SK-N-SH (cell line): ENCODE measurements at regions not wholly inside any gene's neighbourhood (a gene's known extent, or its start where the extent isn't known, plus 50 kb on each side); places are given as distances from the start of the nearest gene placed in this dataset.

Source experiments
- CTCF ChIA-PET: fragments of 300-600, 350-600 bp; formaldehyde crosslinking; extraction: SDS; loops from one replicate; lab custom pipeline; 2021; lab: Yijun Ruan, JAX
- POLR2A ChIA-PET: fragments of 350-600 bp; sonication (Branson Sonifier 250); formaldehyde crosslinking; extraction: SDS; loops from one replicate; lab custom pipeline; 2020; ENCODE audit warnings: antibody characterized with exemption, inconsistent platforms; lab: Yijun Ruan, JAX
- DNase-seq: peaks from one replicate; pipeline ENCODE4 v3.0.0; 2012
- H2AFZ ChIP-seq: fragments of 200-600 bp; sonication (generic); 2 replicates; pipeline ENCODE4 v1.8.1; 2016; ENCODE audit warnings: antibody characterized with exemption, mild to moderate bottlenecking, low read depth
- H3F3A ChIP-seq: fragments of 200-600 bp; sonication (generic); replicated peaks from 2 replicates; pipeline ENCODE3; 2016; ENCODE audit warnings: antibody characterized with exemption, mild to moderate bottlenecking; ENCODE audit not compliant: insufficient read depth
- H3K27ac ChIP-seq, 2 experiments: fragments of 200-500 bp in 1 of 2; fragments of 200-600 bp in 1 of 2; sonication (Bioruptor generic) in 1 of 2; sonication (generic), shearing (Covaris generic) in 1 of 2; 2 replicates each; pipeline versions ENCODE4 v1.5.1 to v1.6.1; 2014 to 2016; ENCODE audit warnings: low read depth in 2 of 2, inconsistent platforms in 1 of 2, low read length in 1 of 2, mild to moderate bottlenecking in 1 of 2, mixed read lengths in 1 of 2
- H3K27me3 ChIP-seq: fragments of 200-600 bp; sonication (generic), shearing (Covaris generic); 2 replicates; pipeline ENCODE4 v1.6.1; 2016; ENCODE audit warnings: mixed run types; ENCODE audit not compliant: insufficient read depth
- H3K36me3 ChIP-seq, 2 experiments: fragments of 200-500 bp in 1 of 2; fragments of 200-600 bp in 1 of 2; sonication (Bioruptor generic) in 1 of 2; sonication (generic) in 1 of 2; replicated peaks in 1 of 2; 2 replicates each; pipeline versions ENCODE3 to v1.5.1; 2014 to 2016; ENCODE audit warnings: low read length in 1 of 2, mild to moderate bottlenecking in 1 of 2; ENCODE audit not compliant: insufficient read depth in 2 of 2, control insufficient read depth in 1 of 2
- H3K4me1 ChIP-seq, 2 experiments: fragments of 200-500 bp in 1 of 2; fragments of 200-600 bp in 1 of 2; sonication (Bioruptor generic) in 1 of 2; sonication (generic), shearing (Covaris generic) in 1 of 2; 2 replicates each; pipeline versions ENCODE4 v1.5.1 to v1.6.1; 2014 to 2016; ENCODE audit warnings: low read depth in 1 of 2, low read length in 1 of 2, mixed run types in 1 of 2; ENCODE audit not compliant: insufficient read depth in 2 of 2, control insufficient read depth in 1 of 2
- H3K4me2 ChIP-seq: fragments of 200-600 bp; sonication (generic), shearing (Covaris generic); 2 replicates; pipeline ENCODE4 v1.6.1; 2017; ENCODE audit warnings: mixed run types
- H3K4me3 ChIP-seq, 2 experiments: fragments of 200-500 bp in 1 of 2; fragments of 200-600 bp in 1 of 2; sonication (Bioruptor generic) in 1 of 2; sonication (generic), shearing (Covaris generic) in 1 of 2; 2 replicates each; pipeline versions ENCODE4 v1.5.1 to v1.8.1; 2014 to 2016; ENCODE audit warnings: low read depth in 2 of 2, inconsistent platforms in 1 of 2, low read length in 1 of 2, mild to moderate bottlenecking in 1 of 2, mixed read lengths in 1 of 2, moderate library complexity in 1 of 2
- H3K79me2 ChIP-seq: fragments of 200-600 bp; sonication (generic); 2 replicates; pipeline ENCODE4 v1.8.1; 2017; ENCODE audit warnings: mild to moderate bottlenecking; ENCODE audit not compliant: insufficient read depth
- H3K9ac ChIP-seq: fragments of 200-600 bp; sonication (generic); 2 replicates; pipeline ENCODE4 v1.6.1; 2017; ENCODE audit warnings: mixed run types
- H3K9me2 ChIP-seq: fragments of 200-600 bp; sonication (generic); 2 replicates; pipeline ENCODE4 v1.6.1; 2017; ENCODE audit warnings: mixed run types
- H3K9me3 ChIP-seq: fragments of 200-600 bp; sonication (generic); 2 replicates; pipeline ENCODE4 v1.6.1; 2017; ENCODE audit warnings: mixed run types, mild to moderate bottlenecking, moderate library complexity
- H4K20me1 ChIP-seq: fragments of 200-600 bp; sonication (generic); 2 replicates; pipeline ENCODE4 v1.6.1; 2017; ENCODE audit warnings: mild to moderate bottlenecking, mixed run types; ENCODE audit not compliant: insufficient read depth
- CHD2 ChIP-seq: fragments of 150-350 bp; IDR thresholded peaks from 2 replicates; pipeline ENCODE4 v1.6.1; 2018; ENCODE audit warnings: low read length; ENCODE audit not compliant: partially characterized antibody
- EZH2phosphoT487 ChIP-seq: fragments of 200-600 bp; sonication (generic); IDR thresholded peaks from 2 replicates; pipeline ENCODE4 v1.6.1; 2017; ENCODE audit warnings: low read depth, mixed run types, mild to moderate bottlenecking, antibody characterized with exemption, moderate library complexity, borderline replicate concordance
- FOXJ3 ChIP-seq: sonication (generic); formaldehyde crosslinking; IDR thresholded peaks from 2 replicates; pipeline ENCODE4 v1.5.1; 2020; ENCODE audit warnings: mild to moderate bottlenecking, missing genetic modification reagents
- FOXM1 ChIP-seq: IDR thresholded peaks from 2 replicates; pipeline ENCODE4 v1.4.0; 2012; ENCODE audit warnings: low read depth, mild to moderate bottlenecking
- GABPA ChIP-seq: IDR thresholded peaks from 2 replicates; pipeline ENCODE4 v1.4.0; 2012; ENCODE audit warnings: low read depth, mild to moderate bottlenecking
- GATA2 ChIP-seq: sonication (generic); formaldehyde crosslinking; IDR thresholded peaks from 2 replicates; pipeline ENCODE4 v1.5.0; 2020; ENCODE audit warnings: mild to moderate bottlenecking, missing genetic modification reagents
- JUND ChIP-seq: IDR thresholded peaks from 2 replicates; pipeline ENCODE4 v1.4.0; 2012
- MEF2A ChIP-seq: IDR thresholded peaks from 2 replicates; pipeline ENCODE4 v1.4.0; 2012; ENCODE audit warnings: low read depth, borderline replicate concordance
- NFIC ChIP-seq: IDR thresholded peaks from 2 replicates; pipeline ENCODE4 v1.4.0; 2012; ENCODE audit warnings: borderline replicate concordance
- NRF1 ChIP-seq: IDR thresholded peaks from 2 replicates; pipeline ENCODE4 v1.6.1; 2012; ENCODE audit warnings: low read depth, mild to moderate bottlenecking, low read length
- RCOR1 ChIP-seq: fragments of 150-350 bp; IDR thresholded peaks from 2 replicates; pipeline ENCODE4 v1.6.1; 2017; ENCODE audit warnings: antibody characterized with exemption, low read length
- RFX5 ChIP-seq: IDR thresholded peaks from 2 replicates; pipeline ENCODE4 v1.6.1; 2012; ENCODE audit warnings: mild to moderate bottlenecking, improper control_type of control experiment, low read length
- RXRA ChIP-seq: IDR thresholded peaks from 2 replicates; pipeline ENCODE4 v1.4.0; 2012; ENCODE audit warnings: low read depth, mild to moderate bottlenecking, borderline replicate concordance
- SIN3A ChIP-seq: IDR thresholded peaks from 2 replicates; pipeline ENCODE4 v1.6.1; 2012; ENCODE audit warnings: low read depth, mild to moderate bottlenecking, low read length, moderate library complexity, borderline replicate concordance
- SMC3 ChIP-seq: IDR thresholded peaks from 2 replicates; pipeline ENCODE4 v1.6.1; 2012; ENCODE audit warnings: low read depth, low read length, improper control_type of control experiment
- TCF12 ChIP-seq: IDR thresholded peaks from 2 replicates; pipeline ENCODE4 v1.4.0; 2012
- YY1 ChIP-seq: IDR thresholded peaks from 2 replicates; pipeline ENCODE4 v1.4.0; 2012; ENCODE audit warnings: low read depth, mild to moderate bottlenecking
- WGBS: methylation state at CpG from one replicate; pipeline ENCODE4 v1.1.6; 2017; ENCODE audit warnings: low lambda C conversion rate; 5-methylcytosine and 5-hydroxymethylcytosine counted together
- TF ChIP-seq, protein P1 (sequence below): fragments of 150-350 bp; IDR thresholded peaks from 2 replicates; pipeline ENCODE4 v1.6.1; 2016; ENCODE audit warnings: mild to moderate bottlenecking, low read depth, low read length
- TF ChIP-seq, protein P2 (sequence below): IDR thresholded peaks from 2 replicates; pipeline ENCODE4 v1.4.0; 2012; ENCODE audit warnings: low read depth, borderline replicate concordance
- TF ChIP-seq, protein P3 (sequence below): IDR thresholded peaks from 2 replicates; pipeline ENCODE4; 2012
- TF ChIP-seq, protein P4 (sequence below): IDR thresholded peaks from 2 replicates; pipeline ENCODE4 v1.4.0; 2012; ENCODE audit warnings: low read depth, borderline replicate concordance

DNA sequence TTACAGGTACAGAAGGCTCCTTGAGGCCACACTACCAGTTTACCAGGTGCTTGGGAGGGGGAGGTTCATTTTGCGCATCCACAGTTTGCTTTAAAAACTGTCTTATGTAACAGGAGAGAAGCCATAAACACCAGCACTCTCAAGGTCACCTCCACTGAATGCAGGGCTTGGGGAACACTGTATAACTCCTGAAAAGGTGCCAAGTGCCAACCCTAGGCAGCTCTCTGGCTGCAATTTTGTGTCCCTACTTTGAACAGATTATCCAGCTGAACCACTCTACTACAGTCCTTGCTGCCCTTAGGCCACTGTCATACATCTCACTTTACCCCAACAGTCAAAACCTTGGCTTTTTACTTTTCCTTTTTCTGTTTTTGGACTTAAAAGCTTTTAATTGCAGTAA, 507.9 kb downstream of the SMARCA1 start:
- ChIA-PET CTCF (no interaction called here), POLR2A (no interaction called here)
- Histone ChIP-seq H3K4me2 (no peak overlapping the region), H3K9me3 (no peaks in the 10 kb centered on the region), H3K27ac (no peak overlapping the region), H3K4me3 (no peak overlapping the region), H3K36me3 (no peaks in the 10 kb centered on the region), H4K20me1 (no peaks in the 10 kb centered on the region), H3K79me2 (no peaks in the 10 kb centered on the region), H3K4me1 (no peaks in the 10 kb centered on the region), H3K9me2 (no peaks in the 10 kb centered on the region), H3F3A (no peaks in the 10 kb centered on the region), H3K27me3 (no peaks in the 10 kb centered on the region), H2AFZ (no peak overlapping the region), H3K9ac (no peak overlapping the region)
- 100% methylated on average over 1 of the region's 1 CpG for WGBS
- TF ChIP-seq JUND: no peak
- no peak for TF ChIP-seq MEF2A
- TF ChIP-seq, protein P1, sequence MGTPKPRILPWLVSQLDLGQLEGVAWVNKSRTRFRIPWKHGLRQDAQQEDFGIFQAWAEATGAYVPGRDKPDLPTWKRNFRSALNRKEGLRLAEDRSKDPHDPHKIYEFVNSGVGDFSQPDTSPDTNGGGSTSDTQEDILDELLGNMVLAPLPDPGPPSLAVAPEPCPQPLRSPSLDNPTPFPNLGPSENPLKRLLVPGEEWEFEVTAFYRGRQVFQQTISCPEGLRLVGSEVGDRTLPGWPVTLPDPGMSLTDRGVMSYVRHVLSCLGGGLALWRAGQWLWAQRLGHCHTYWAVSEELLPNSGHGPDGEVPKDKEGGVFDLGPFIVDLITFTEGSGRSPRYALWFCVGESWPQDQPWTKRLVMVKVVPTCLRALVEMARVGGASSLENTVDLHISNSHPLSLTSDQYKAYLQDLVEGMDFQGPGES: no peak
- TF ChIP-seq SIN3A: no peak
- no peak for TF ChIP-seq FOXM1
- TF ChIP-seq GATA2 (CRISPR knock-in tag): no peak
- TF ChIP-seq NFIC: no peak
- no peak for TF ChIP-seq RXRA
- TF ChIP-seq RFX5: no peak
- no peak for TF ChIP-seq EZH2phosphoT487
- TF ChIP-seq CHD2: no peak
- no peak for DNase-seq

DNA sequence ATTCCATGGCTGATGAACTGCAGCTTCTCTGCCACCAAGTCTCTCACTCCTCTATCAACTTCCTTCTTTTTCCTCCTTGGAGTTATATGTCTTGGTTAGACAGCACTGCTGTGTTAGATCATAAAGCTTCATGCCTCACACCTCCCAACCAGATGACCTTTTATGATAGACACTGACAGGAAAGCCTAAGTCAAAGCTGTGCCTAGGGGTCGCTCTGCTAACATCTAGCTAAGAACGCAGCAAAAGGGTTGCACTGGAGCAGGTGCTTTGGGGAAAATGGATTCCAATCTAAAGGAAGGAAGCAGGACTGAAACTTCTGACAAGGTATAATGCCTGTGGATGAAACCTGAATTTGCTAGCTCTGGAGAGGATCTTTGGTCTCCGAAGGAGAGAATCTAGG, 509.7 kb downstream of the SMARCA1 start:
- DNase-seq: no peak
- TF ChIP-seq FOXM1 (no peak), CHD2 (no peak), TCF12 (no peak), SMC3 (no peak), RXRA (no peak), RCOR1 (no peak), GABPA (no peak), FOXJ3 (no peak), NFIC (no peak), NRF1 (no peak), SIN3A (no peak), EZH2phosphoT487 (no peak), YY1 (no peak), GATA2 (CRISPR knock-in tag) (no peak)
- TF ChIP-seq, protein P1: no peak
- TF ChIP-seq, protein P2, sequence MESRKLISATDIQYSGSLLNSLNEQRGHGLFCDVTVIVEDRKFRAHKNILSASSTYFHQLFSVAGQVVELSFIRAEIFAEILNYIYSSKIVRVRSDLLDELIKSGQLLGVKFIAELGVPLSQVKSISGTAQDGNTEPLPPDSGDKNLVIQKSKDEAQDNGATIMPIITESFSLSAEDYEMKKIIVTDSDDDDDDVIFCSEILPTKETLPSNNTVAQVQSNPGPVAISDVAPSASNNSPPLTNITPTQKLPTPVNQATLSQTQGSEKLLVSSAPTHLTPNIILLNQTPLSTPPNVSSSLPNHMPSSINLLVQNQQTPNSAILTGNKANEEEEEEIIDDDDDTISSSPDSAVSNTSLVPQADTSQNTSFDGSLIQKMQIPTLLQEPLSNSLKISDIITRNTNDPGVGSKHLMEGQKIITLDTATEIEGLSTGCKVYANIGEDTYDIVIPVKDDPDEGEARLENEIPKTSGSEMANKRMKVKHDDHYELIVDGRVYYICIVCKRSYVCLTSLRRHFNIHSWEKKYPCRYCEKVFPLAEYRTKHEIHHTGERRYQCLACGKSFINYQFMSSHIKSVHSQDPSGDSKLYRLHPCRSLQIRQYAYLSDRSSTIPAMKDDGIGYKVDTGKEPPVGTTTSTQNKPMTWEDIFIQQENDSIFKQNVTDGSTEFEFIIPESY: no peak
- TF ChIP-seq, protein P3, sequence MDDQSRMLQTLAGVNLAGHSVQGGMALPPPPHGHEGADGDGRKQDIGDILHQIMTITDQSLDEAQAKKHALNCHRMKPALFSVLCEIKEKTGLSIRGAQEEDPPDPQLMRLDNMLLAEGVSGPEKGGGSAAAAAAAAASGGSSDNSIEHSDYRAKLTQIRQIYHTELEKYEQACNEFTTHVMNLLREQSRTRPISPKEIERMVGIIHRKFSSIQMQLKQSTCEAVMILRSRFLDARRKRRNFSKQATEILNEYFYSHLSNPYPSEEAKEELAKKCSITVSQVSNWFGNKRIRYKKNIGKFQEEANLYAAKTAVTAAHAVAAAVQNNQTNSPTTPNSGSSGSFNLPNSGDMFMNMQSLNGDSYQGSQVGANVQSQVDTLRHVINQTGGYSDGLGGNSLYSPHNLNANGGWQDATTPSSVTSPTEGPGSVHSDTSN: no peak
- TF ChIP-seq, protein P4, sequence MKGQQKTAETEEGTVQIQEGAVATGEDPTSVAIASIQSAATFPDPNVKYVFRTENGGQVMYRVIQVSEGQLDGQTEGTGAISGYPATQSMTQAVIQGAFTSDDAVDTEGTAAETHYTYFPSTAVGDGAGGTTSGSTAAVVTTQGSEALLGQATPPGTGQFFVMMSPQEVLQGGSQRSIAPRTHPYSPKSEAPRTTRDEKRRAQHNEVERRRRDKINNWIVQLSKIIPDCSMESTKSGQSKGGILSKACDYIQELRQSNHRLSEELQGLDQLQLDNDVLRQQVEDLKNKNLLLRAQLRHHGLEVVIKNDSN: no peak
- H3K27ac ChIP-seq: no peak overlapping the region
- H3F3A ChIP-seq: no peaks in the 10 kb centered on the region
- no peaks in the 10 kb centered on the region for H3K9me2 ChIP-seq
- H3K4me3 ChIP-seq: no peak overlapping the region
- no peak overlapping the region for H3K9ac ChIP-seq
- H3K79me2 ChIP-seq: no peaks in the 10 kb centered on the region
- H3K9me3 ChIP-seq: no peaks in the 10 kb centered on the region
- POLR2A ChIA-PET: no interaction called here
- H3K36me3 ChIP-seq: no peaks in the 10 kb centered on the region
- CTCF ChIA-PET: interaction anchor here (1.2 kb wide), 1 partner anchor 38 kb away, joined by 3 read pairs; no protein-coding TSS in a partner anchor
- H3K27me3 ChIP-seq: no peaks in the 10 kb centered on the region
- WGBS: 0% methylated on average over 3 of the region's 3 CpGs
- no peak overlapping the region for H2AFZ ChIP-seq
- no peaks in the 10 kb centered on the region for H4K20me1 ChIP-seq
- no peak overlapping the region for H3K4me2 ChIP-seq
- no peaks in the 10 kb centered on the region for H3K4me1 ChIP-seq
